Vagina (tissue), 2 donors: ENCODE measurements at regions not wholly inside any gene's neighbourhood (a gene's known extent, or its start where the extent isn't known, plus 50 kb on each side); places are given as distances from the start of the nearest gene placed in this dataset.

Source experiments
- DNase-seq, 2 donors: peaks; one replicate each; pipeline ENCODE4 v3.0.0-alpha.2; 2017; ENCODE audit errors: extremely low spot score in 2 of 2
- H3K27ac ChIP-seq: fragments of 200-600 bp; sonication (generic); one replicate; pipeline ENCODE4 v1.5.1; 2019
- H3K27me3 ChIP-seq: fragments of 200-600 bp; sonication (generic); one replicate; pipeline ENCODE4 v1.5.1; 2019
- H3K36me3 ChIP-seq, 2 donors: fragments of 200-600 bp; sonication (generic); one replicate each; pipeline ENCODE4 v1.5.1; 2017 to 2019
- H3K4me1 ChIP-seq: fragments of 200-600 bp; sonication (generic); one replicate; pipeline ENCODE4 v1.5.1; 2019
- H3K4me3 ChIP-seq, 2 donors: fragments of 200-600 bp; sonication (generic); 1 replicate in 1 of 2; 2 replicates in 1 of 2; pipeline ENCODE4 v1.5.1; 2016 to 2019
- H3K9me3 ChIP-seq: fragments of 200-600 bp; sonication (generic); one replicate; pipeline ENCODE4 v1.5.1; 2019
- CTCF ChIP-seq, 3 experiments: fragments of 450-650 bp in 2 of 3; fragments of 200-600 bp in 1 of 3; sonication (generic) in 1 of 3; IDR thresholded peaks; one replicate each; pipeline ENCODE4 v1.5.1; 2017 to 2019; ENCODE audit warnings: antibody characterized with exemption in 3 of 3, mild to moderate bottlenecking in 2 of 3, moderate library complexity in 2 of 3
- POLR2A ChIP-seq, 2 donors: fragments of 450-650 bp; IDR thresholded peaks; one replicate each; pipeline ENCODE4 v1.6.1; 2017; ENCODE audit warnings: antibody characterized with exemption in 2 of 2, mild to moderate bottlenecking in 2 of 2, moderate library complexity in 2 of 2
- POLR2AphosphoS5 ChIP-seq, 2 donors: sonication (generic); formaldehyde crosslinking; IDR thresholded peaks; one replicate each; pipeline ENCODE4 v1.9.0; 2017; ENCODE audit warnings: antibody characterized with exemption in 2 of 2, mild to moderate bottlenecking in 2 of 2, low read depth in 1 of 2; ENCODE audit not compliant: insufficient read depth in 1 of 2
- intact Hi-C: fragments of 100-400 bp; cut with DNase I; formaldehyde crosslinking; loops from one replicate; pipeline ENCODE4 v1.15.1; 2023

GRCh38 chr20:11453430-11453829 is 464.3 kb upstream of the BTBD3 start:
- no peak overlapping the region for H3K27ac ChIP-seq
- intact Hi-C loops = no loop called here
- TF ChIP-seq POLR2A (IDR thresholded peaks at IDR 0.05) (no peak), POLR2AphosphoS5 (IDR thresholded peaks at IDR 0.05; ENCODE audit: insufficient read depth in 1 of 2, low read depth in 1 of 2) (no peak), CTCF (IDR thresholded peaks at IDR 0.05) (no peak)

GRCh38 chr20:11454966-11455799 is 462.5 kb upstream of the BTBD3 start:
- DNase-seq = no peak
- TF ChIP-seq POLR2A (IDR thresholded peaks at IDR 0.05) (no peak), CTCF (IDR thresholded peaks at IDR 0.05) (no peak), POLR2AphosphoS5 (IDR thresholded peaks at IDR 0.05; ENCODE audit: insufficient read depth in 1 of 2, low read depth in 1 of 2) (no peak)
- H3K27me3 ChIP-seq = no peaks in the 10 kb centered on the region
- no peaks in the 10 kb centered on the region for H3K36me3 ChIP-seq
- intact Hi-C loops = no loop called here
- H3K9me3 ChIP-seq = no peaks in the 10 kb centered on the region
- H3K4me3 ChIP-seq = no peak overlapping the region
- peaks cover 29% of the 10 kb centered on the region for H3K4me1 ChIP-seq
- no peak overlapping the region for H3K27ac ChIP-seq

More at GRCh38 chr20:11453430-11453829, 464.3 kb upstream of the BTBD3 start:
- Histone ChIP-seq H3K4me3 (no peak overlapping the region), H3K9me3 (no peaks in the 10 kb centered on the region), H3K36me3 (no peaks in the 10 kb centered on the region), H3K27me3 (no peaks in the 10 kb centered on the region), H3K4me1 (peaks cover 24% of the 10 kb centered on the region)
- DNase-seq = no peak

- intact Hi-C loops = no loop called here
- no peak overlapping the region for H3K27ac ChIP-seq
- no peaks in the 10 kb centered on the region for H3K9me3 ChIP-seq
- peaks cover 17% of the 10 kb centered on the region for H3K4me1 ChIP-seq
- H3K36me3 ChIP-seq = no peaks in the 10 kb centered on the region
- TF ChIP-seq POLR2AphosphoS5 (IDR thresholded peaks at IDR 0.05; ENCODE audit: insufficient read depth in 1 of 2, low read depth in 1 of 2) = no peak
- no peak for TF ChIP-seq POLR2A (IDR thresholded peaks at IDR 0.05)
- TF ChIP-seq CTCF (IDR thresholded peaks at IDR 0.05) = no peak
- no peak overlapping the region for H3K4me3 ChIP-seq
- DNase-seq = no peak
- H3K27me3 ChIP-seq = no peaks in the 10 kb centered on the region
These were observed 460.2 kb upstream of the BTBD3 start for GRCh38 chr20:11457488-11457887.

GRCh38 chr20:11459090-11459890 is 458.4 kb upstream of the BTBD3 start:
- no peak for TF ChIP-seq CTCF (IDR thresholded peaks at IDR 0.05)
- TF ChIP-seq POLR2AphosphoS5 (IDR thresholded peaks at IDR 0.05; ENCODE audit: insufficient read depth in 1 of 2, low read depth in 1 of 2) = no peak
- no peak for TF ChIP-seq POLR2A (IDR thresholded peaks at IDR 0.05)
- Histone ChIP-seq H3K36me3 (no peaks in the 10 kb centered on the region), H3K27me3 (no peaks in the 10 kb centered on the region), H3K9me3 (no peaks in the 10 kb centered on the region), H3K4me3 (no peak overlapping the region), H3K4me1 (peaks cover 14% of the 10 kb centered on the region), H3K27ac (no peak overlapping the region)
- intact Hi-C loops = no loop called here
- DNase-seq = no peak
